Panc1 (cell line): ENCODE measurements at regions not wholly inside any gene's neighbourhood (a gene's known extent, or its start where the extent isn't known, plus 50 kb on each side); places are given as distances from the start of the nearest gene placed in this dataset.

Experiments used
- ATAC-seq: fragments of 200-7000 bp; cut with Tn5 transposase; 2 replicates; pipeline ENCODE4 v1.9.1; 2020; ENCODE audit warnings: mild to moderate bottlenecking, moderate library complexity
- BruUV-seq: library from RNA; stranded (reverse); fragments of 400-500 nt; replicated peaks from 2 replicates; lab custom pipeline; 2021; lab: Mats Ljungman, UMichigan
- CTCF ChIA-PET: fragments of 300-600 bp; sonication (Branson Sonifier 250); formaldehyde crosslinking; loops from one replicate; lab custom pipeline; 2022; ENCODE audit warnings: antibody characterized with exemption; lab: Charles Lee
- POLR2A ChIA-PET: fragments of 300-600 bp; sonication (Branson Sonifier 250); formaldehyde crosslinking; loops from one replicate; lab custom pipeline; 2022; ENCODE audit warnings: antibody characterized with exemption; lab: Charles Lee
- DNase-seq: peaks from one replicate; pipeline ENCODE4 v3.0.0-alpha.2; 2010; ENCODE audit warnings: low read depth, low spot score
- H3K27ac ChIP-seq: 2 replicates; pipeline ENCODE4 v1.5.1; 2011; ENCODE audit warnings: mild to moderate bottlenecking, low read length, inconsistent platforms
- H3K27me3 ChIP-seq: fragments of 200-500 bp; sonication (Bioruptor generic); 2 replicates; pipeline ENCODE4 v1.6.0; 2014; ENCODE audit warnings: low read length, inconsistent platforms; ENCODE audit not compliant: control insufficient read depth, insufficient read depth
- H3K36me3 ChIP-seq: fragments of 200-500 bp; sonication (Bioruptor generic); 2 replicates; pipeline ENCODE4 v1.5.1; 2014; ENCODE audit warnings: inconsistent platforms, mild to moderate bottlenecking, low read length, moderate library complexity; ENCODE audit not compliant: control insufficient read depth, insufficient read depth
- H3K4me1 ChIP-seq: 2 replicates; pipeline ENCODE4 v1.5.1; 2011; ENCODE audit warnings: inconsistent platforms, mild to moderate bottlenecking, low read length, moderate library complexity; ENCODE audit not compliant: control insufficient read depth, insufficient read depth
- H3K4me3 ChIP-seq, 2 experiments: 2 replicates each; pipeline ENCODE4 v1.5.1; 2011 to 2012; ENCODE audit warnings: low read depth in 2 of 2, low read length in 2 of 2, mild to moderate bottlenecking in 2 of 2, inconsistent platforms in 1 of 2, moderate library complexity in 1 of 2
- H3K9me3 ChIP-seq: fragments of 200-500 bp; sonication (Bioruptor generic); 2 replicates; pipeline ENCODE4 v1.5.1; 2014; ENCODE audit warnings: low read depth, mild to moderate bottlenecking, inconsistent platforms, low read length, moderate library complexity; ENCODE audit not compliant: control insufficient read depth, insufficient read depth
- CTCF ChIP-seq: fragments of 450-650 bp; IDR thresholded peaks from 2 replicates; pipeline ENCODE4 v1.5.1; 2017; ENCODE audit warnings: mild to moderate bottlenecking
- POLR2AphosphoS5 ChIP-seq: IDR thresholded peaks from 2 replicates; pipeline ENCODE4 v1.6.1; 2012; ENCODE audit warnings: mild to moderate bottlenecking, low read depth, low read length, moderate library complexity
- REST ChIP-seq, 2 experiments: IDR thresholded peaks; 2 replicates each; pipeline ENCODE4 v1.6.1; 2011 to 2012; ENCODE audit warnings: low read depth in 2 of 2, control low read depth in 1 of 2, low read length in 1 of 2, mild to moderate bottlenecking in 1 of 2, moderate library complexity in 1 of 2; ENCODE audit not compliant: insufficient read depth in 1 of 2
- SIN3A ChIP-seq: IDR thresholded peaks from 2 replicates; pipeline ENCODE4 v1.6.1; 2012; ENCODE audit warnings: low read depth, mild to moderate bottlenecking, low read length, moderate library complexity, borderline replicate concordance; ENCODE audit not compliant: insufficient read depth
- TCF7L2 ChIP-seq: IDR thresholded peaks from 2 replicates; pipeline ENCODE4 v1.6.1; 2011; ENCODE audit warnings: mild to moderate bottlenecking, low read depth, low read length, inconsistent platforms
- in situ Hi-C: cut with HindIII; loops from 2 replicates; pipeline ENCODE4 v1.10.0; 2016; ENCODE audit warnings: low sequenced_read_pairs, low pct_unique_long_range_greater_than_20kb
- intact Hi-C: fragments of 100-400 bp; cut with micrococcal nuclease; formaldehyde crosslinking; loops from one replicate; pipeline ENCODE4 v1.10.0; 2022; ENCODE audit not compliant: unreplicated experiment

- no peaks in the 10 kb centered on the region for H3K36me3 ChIP-seq
- ChIA-PET CTCF (no interaction called here), POLR2A (no interaction called here)
- no peaks in the 10 kb centered on the region; the same call in 1 of the 2 replicates for H3K4me1 ChIP-seq
- in situ Hi-C loops (no loop called here), intact Hi-C loops (no loop called here)
- DNase-seq (peak; percentile 69), ATAC-seq (peak; percentile 88)
- H3K9me3 ChIP-seq, result no peaks in the 10 kb centered on the region
- TF ChIP-seq TCF7L2, result no peak
- no peak for TF ChIP-seq CTCF
- TF ChIP-seq REST (IDR thresholded peaks at IDR 0.05; ENCODE audit: insufficient read depth in 1 of 2, low read depth in 2 of 2, low read length in 1 of 2), result no peak
- TF ChIP-seq SIN3A, result no peak
- TF ChIP-seq POLR2AphosphoS5, result no peak
- H3K27ac ChIP-seq, result peak overlapping the region; percentile 50; the same call in 1 of the 2 replicates
- H3K27me3 ChIP-seq, result no peaks in the 10 kb centered on the region
- peak overlapping the region in 1 of 2 experiments; percentile 29; a peak in 2 of 4 replicates for H3K4me3 ChIP-seq
- no TSS peak for BruUV-seq
These were observed 206.6 kb downstream of the TFAP2B start for GRCh38 chr6:51025082-51025777.

- ChIA-PET CTCF (no interaction called here), POLR2A (no interaction called here)
- H3K27me3 ChIP-seq, result no peaks in the 10 kb centered on the region
- no peak overlapping the region for H3K4me3 ChIP-seq
- intact Hi-C loops (no loop called here), in situ Hi-C loops (no loop called here)
- ATAC-seq, result no peak
- BruUV-seq, result no TSS peak
- H3K4me1 ChIP-seq, result no peaks in the 10 kb centered on the region; the same call in 1 of the 2 replicates
- TF ChIP-seq TCF7L2 (no peak), REST (IDR thresholded peaks at IDR 0.05; ENCODE audit: insufficient read depth in 1 of 2, low read depth in 2 of 2, low read length in 1 of 2) (no peak), POLR2AphosphoS5 (no peak), SIN3A (no peak), CTCF (no peak)
- peak overlapping the region; percentile 34; the same call in 1 of the 2 replicates for H3K27ac ChIP-seq
- DNase-seq, result no peak
- no peaks in the 10 kb centered on the region for H3K9me3 ChIP-seq
- H3K36me3 ChIP-seq, result no peaks in the 10 kb centered on the region
These were observed 208.8 kb downstream of the TFAP2B start for GRCh38 chr6:51027283-51028065.
